IMR-90 (cell line): ENCODE measurements at regions not wholly inside any gene's neighbourhood (a gene's known extent, or its start where the extent isn't known, plus 50 kb on each side); places are given as distances from the start of the nearest gene placed in this dataset.

Source experiments
- ATAC-seq: fragments of 200-7000 bp; cut with Tn5 transposase; 2 replicates; pipeline ENCODE4 v1.9.1; 2020; ENCODE audit warnings: low read depth, mild to moderate bottlenecking, moderate library complexity
- BruUV-seq: library from RNA; stranded (reverse); fragments of 400-500 nt; replicated peaks from 2 replicates; lab custom pipeline; 2021; lab: Mats Ljungman, UMichigan
- CTCF ChIA-PET: fragments of 300-600 bp; formaldehyde crosslinking; extraction: SDS; loops from one replicate; lab custom pipeline; 2021; ENCODE audit warnings: antibody characterized with exemption; lab: Yijun Ruan, JAX
- POLR2A ChIA-PET: fragments of 300-600 bp; sonication (Branson Sonifier 250); formaldehyde crosslinking; loops from one replicate; lab custom pipeline; 2022; ENCODE audit warnings: antibody characterized with exemption; ENCODE audit not compliant: unreplicated experiment; lab: Charles Lee
- DNase-seq: peaks from one replicate; pipeline ENCODE4 v3.0.0; 2013
- H2AFZ ChIP-seq: replicated peaks from 2 replicates; pipeline ENCODE3; 2013; ENCODE audit warnings: low read length, mild to moderate bottlenecking; ENCODE audit not compliant: poor library complexity
- H2AK5ac ChIP-seq: 2 replicates; pipeline ENCODE4 v1.6.1; 2013; ENCODE audit warnings: low read depth, low read length, inconsistent platforms
- H2AK9ac ChIP-seq: replicated peaks from 2 replicates; pipeline ENCODE3; 2013; ENCODE audit warnings: mild to moderate bottlenecking, low read depth, low read length, moderate library complexity; ENCODE audit not compliant: poor library complexity
- H2BK120ac ChIP-seq: 2 replicates; pipeline ENCODE4 v1.6.1; 2013; ENCODE audit warnings: low read depth, low read length, inconsistent platforms
- H2BK15ac ChIP-seq: 3 replicates; pipeline ENCODE4 v1.6.1; 2013; ENCODE audit warnings: low read depth, low read length, inconsistent platforms
- H2BK20ac ChIP-seq: 2 replicates; pipeline ENCODE4 v1.6.1; 2013; ENCODE audit warnings: low read depth, mild to moderate bottlenecking, inconsistent platforms, low read length, moderate library complexity
- H2BK5ac ChIP-seq: 2 replicates; pipeline ENCODE4 v1.6.1; 2013; ENCODE audit warnings: mild to moderate bottlenecking, low read depth, low read length, inconsistent platforms; ENCODE audit not compliant: poor library complexity, severe bottlenecking
- H3K14ac ChIP-seq: replicated peaks from 2 replicates; pipeline ENCODE4 v1.6.1; 2013; ENCODE audit warnings: low read depth, low read length, inconsistent platforms
- H3K18ac ChIP-seq: 2 replicates; pipeline ENCODE4 v1.6.1; 2013; ENCODE audit warnings: low read depth, low read length, control low read depth
- H3K23ac ChIP-seq: 2 replicates; pipeline ENCODE4 v1.6.1; 2013; ENCODE audit warnings: low read depth, low read length, inconsistent platforms
- H3K27ac ChIP-seq: 2 replicates; pipeline ENCODE4 v1.5.1; 2013; ENCODE audit warnings: mild to moderate bottlenecking, control low read depth, low read length; ENCODE audit not compliant: insufficient read depth
- H3K27me3 ChIP-seq: 2 replicates; pipeline ENCODE4 v1.6.1; 2013; ENCODE audit warnings: low read length; ENCODE audit not compliant: control insufficient read depth, insufficient read depth
- H3K36me3 ChIP-seq: 2 replicates; pipeline ENCODE4 v1.6.1; 2013; ENCODE audit warnings: low read length, mixed read lengths; ENCODE audit not compliant: control insufficient read depth, insufficient read depth
- H3K4ac ChIP-seq: 2 replicates; pipeline ENCODE4 v1.6.1; 2013; ENCODE audit warnings: low read depth, low read length, inconsistent platforms
- H3K4me1 ChIP-seq: 2 replicates; pipeline ENCODE4 v1.6.1; 2013; ENCODE audit warnings: low read length, mixed read lengths; ENCODE audit not compliant: control insufficient read depth, insufficient read depth
- H3K4me2 ChIP-seq: 2 replicates; pipeline ENCODE4 v1.6.1; 2013; ENCODE audit warnings: low read depth, mild to moderate bottlenecking, control low read depth, low read length, moderate library complexity
- H3K4me3 ChIP-seq: 2 replicates; pipeline ENCODE4 v1.5.1; 2013; ENCODE audit warnings: low read depth, mild to moderate bottlenecking, control low read depth, low read length, moderate library complexity; ENCODE audit not compliant: insufficient read depth
- H3K56ac ChIP-seq: 2 replicates; pipeline ENCODE4 v1.6.1; 2013; ENCODE audit warnings: low read length, inconsistent platforms; ENCODE audit not compliant: insufficient read depth; ENCODE audit errors: extremely low read depth
- H3K79me1 ChIP-seq, 2 experiments: 2 replicates each; pipeline ENCODE4 v1.6.1; 2013; ENCODE audit warnings: low read length in 2 of 2, inconsistent platforms in 1 of 2, low read depth in 1 of 2
- H3K9ac ChIP-seq: 2 replicates; pipeline ENCODE4 v1.6.1; 2013; ENCODE audit warnings: low read depth, low read length, control low read depth
- H3K9me1 ChIP-seq: 2 replicates; pipeline ENCODE4 v1.6.1; 2013; ENCODE audit warnings: low read length, inconsistent platforms; ENCODE audit not compliant: insufficient read depth
- H3K9me3 ChIP-seq: 2 replicates; pipeline ENCODE4 v1.6.1; 2013; ENCODE audit warnings: low read length; ENCODE audit not compliant: control insufficient read depth, insufficient read depth
- H4K20me1 ChIP-seq: 2 replicates; pipeline ENCODE4 v1.6.1; 2013; ENCODE audit warnings: low read length, inconsistent platforms; ENCODE audit not compliant: insufficient read depth
- H4K5ac ChIP-seq: 2 replicates; pipeline ENCODE4 v1.6.1; 2013; ENCODE audit warnings: mild to moderate bottlenecking, low read depth, low read length, control low read depth
- H4K8ac ChIP-seq, 2 experiments: 2 replicates each; pipeline ENCODE4 v1.6.1; 2013; ENCODE audit warnings: low read depth in 2 of 2, low read length in 2 of 2, control low read depth in 1 of 2, inconsistent platforms in 1 of 2
- H4K91ac ChIP-seq: 2 replicates; pipeline ENCODE4 v1.6.1; 2013; ENCODE audit warnings: low read depth, low read length, inconsistent platforms; ENCODE audit not compliant: insufficient read depth
- CEBPB ChIP-seq: IDR thresholded peaks from 2 replicates; pipeline ENCODE4 v1.6.1; 2012; ENCODE audit warnings: low read depth, low read length, improper control_type of control experiment
- ELK1 ChIP-seq: fragments of 150-350 bp; IDR thresholded peaks from 2 replicates; pipeline ENCODE4 v1.6.1; 2016; ENCODE audit warnings: low read depth, mild to moderate bottlenecking, low read length, moderate library complexity, borderline replicate concordance
- NFE2L2 ChIP-seq: fragments of 150-350 bp; IDR thresholded peaks from 2 replicates; pipeline ENCODE4 v1.6.1; 2016; ENCODE audit warnings: low read depth, mild to moderate bottlenecking, low read length
- POLR2A ChIP-seq: IDR thresholded peaks from 2 replicates; pipeline ENCODE4 v1.6.1; 2012; ENCODE audit warnings: mild to moderate bottlenecking, low read depth, low read length
- SMC3 ChIP-seq: fragments of 150-350 bp; IDR thresholded peaks from 2 replicates; pipeline ENCODE4 v1.6.1; 2016; ENCODE audit warnings: low read depth, mild to moderate bottlenecking, antibody characterized with exemption, low read length, moderate library complexity
- dilution Hi-C: fragments of 300-500 bp; cut with HindIII; formaldehyde crosslinking; loops from one replicate; pipeline ENCODE4 v1.14.3; 2018; ENCODE audit warnings: low sequenced_read_pairs; ENCODE audit not compliant: unreplicated experiment
- in situ Hi-C: fragments of 300-500 bp; cut with MboI; formaldehyde crosslinking; loops from 3 replicates; pipeline ENCODE4 v1.14.3; 2019; ENCODE audit warnings: low sequenced_read_pairs, inconsistent platforms, mixed read lengths
- intact Hi-C: fragments of 100-400 bp; cut with micrococcal nuclease; formaldehyde crosslinking; loops from 2 replicates; pipeline ENCODE4 v1.10.0; 2022

GRCh38 chr2:12618576-12618975 lies 98.2 kb upstream of the TRIB2 start:
- Histone ChIP-seq H3K56ac (no peak overlapping the region), H3K79me1 (no peaks in the 10 kb centered on the region), H4K20me1 (no peaks in the 10 kb centered on the region), H4K8ac (no peak overlapping the region), H3K4me3 (no peak overlapping the region), H2BK120ac (no peak overlapping the region), H2AK5ac (no peak overlapping the region), H3K4me1 (peaks cover 5% of the 10 kb centered on the region), H3K14ac (no peak overlapping the region), H3K18ac (no peak overlapping the region), H3K4me2 (no peak overlapping the region), H3K9ac (no peak overlapping the region), H4K91ac (no peak overlapping the region), H3K4ac (no peak overlapping the region), H3K9me3 (no peaks in the 10 kb centered on the region), H2BK20ac (no peak overlapping the region), H3K27me3 (no peaks in the 10 kb centered on the region), H3K36me3 (no peaks in the 10 kb centered on the region), H3K23ac (no peak overlapping the region), H4K5ac (no peak overlapping the region), H2AK9ac (no peak overlapping the region), H3K9me1 (peaks cover 5% of the 10 kb centered on the region; the same call in 1 of the 2 replicates), H2BK5ac (no peak overlapping the region), H2AFZ (no peak overlapping the region), H2BK15ac (no peak overlapping the region), H3K27ac (no peak overlapping the region)
- intact Hi-C loops (no loop called here), in situ Hi-C loops (no loop called here), dilution Hi-C loops (no loop called here)
- DNase-seq (peak; percentile 15), ATAC-seq (peak; percentile 46; the same call in 1 of the 2 replicates)
- CTCF ChIA-PET: no interaction called here
- POLR2A ChIA-PET: no interaction called here
- TF ChIP-seq SMC3 (no peak), POLR2A (no peak), NFE2L2 (no peak), ELK1 (no peak), CEBPB (no peak)
- BruUV-seq: no TSS peak
